C4-2B (cell line): ENCODE measurements at regions not wholly inside any gene's neighbourhood (a gene's known extent, or its start where the extent isn't known, plus 50 kb on each side); places are given as distances from the start of the nearest gene placed in this dataset.
"Not testable (repeated sequence)": the region's sequence is repeated elsewhere in the genome, so short reads cannot be mapped to it uniquely, and the experiment has no call there.

ENCODE experiments used
- H3K27ac ChIP-seq: fragments of 450-650 bp; 2 replicates; pipeline ENCODE4 v1.5.1; 2017
- CTCF ChIP-seq: fragments of 450-650 bp; conservative IDR thresholded peaks from 2 replicates; pipeline ENCODE4 v1.5.1; 2017; ENCODE audit warnings: mild to moderate bottlenecking
- ZFX ChIP-seq: fragments of 450-650 bp; IDR thresholded peaks from 2 replicates; pipeline ENCODE4 v1.6.1; 2017

GRCh38 chr7:155384751-155385150 lies 73.2 kb upstream of the EN2 start:
- no peak for TF ChIP-seq CTCF
- TF ChIP-seq ZFX, result no peak
- no peak overlapping the region for H3K27ac ChIP-seq

GRCh38 chr7:155385182-155385581 lies 72.7 kb upstream of the EN2 start:
- not testable (repeated sequence) for H3K27ac ChIP-seq

GRCh38 chr7:155386608-155387007 lies 71.3 kb upstream of the EN2 start:
- no peak overlapping the region for H3K27ac ChIP-seq
- TF ChIP-seq CTCF (no peak), ZFX (no peak)

- TF ChIP-seq CTCF (no peak), ZFX (no peak)
- no peak overlapping the region for H3K27ac ChIP-seq
Measured at GRCh38 chr7:155387066-155387620, 70.8 kb upstream of the EN2 start.

GRCh38 chr7:155388561-155388960 lies 69.4 kb upstream of the EN2 start:
- no peak overlapping the region for H3K27ac ChIP-seq
- TF ChIP-seq CTCF (no peak), ZFX (no peak)

- H3K27ac ChIP-seq, result no peak overlapping the region
- no peak for TF ChIP-seq ZFX
- TF ChIP-seq CTCF, result no peak
Measured at GRCh38 chr7:155391414-155391813, 66.5 kb upstream of the EN2 start.

GRCh38 chr7:155392726-155393570 lies 65.0 kb upstream of the EN2 start:
- H3K27ac ChIP-seq, result no peak overlapping the region
- TF ChIP-seq ZFX (no peak), CTCF (no peak)

GRCh38 chr7:155394413-155394812 lies 63.5 kb upstream of the EN2 start:
- no peak overlapping the region for H3K27ac ChIP-seq
- TF ChIP-seq CTCF (no peak), ZFX (no peak)
